ENCODE measurements at regions not wholly inside any gene's neighbourhood (a gene's known extent, or its start where the extent isn't known, plus 50 kb on each side); places are given as distances from the start of the nearest gene placed in this dataset.

- no peak for TF ChIP-seq CTCF (IDR thresholded peaks at IDR 0.05; ENCODE audit: borderline replicate concordance, control extremely low read depth, extremely low read depth, insufficient read depth, missing control alignments)
- in situ Hi-C loops (cut with MboI; ENCODE audit: low sequenced_read_pairs, unreplicated experiment), result no loop called here
- DNase-seq (ENCODE audit: low spot score), result no peak
These were observed 284.3 kb downstream of the GAS1 start for GRCh38 chr9:86662890-86663468.

GRCh38 chr9:86660146-86660943 is 287.0 kb downstream of the GAS1 start:
- TF ChIP-seq CTCF (IDR thresholded peaks at IDR 0.05; ENCODE audit: borderline replicate concordance, control extremely low read depth, extremely low read depth, insufficient read depth, missing control alignments), result no peak
- DNase-seq (ENCODE audit: low spot score), result no peak
- in situ Hi-C loops (cut with MboI; ENCODE audit: low sequenced_read_pairs, unreplicated experiment), result no loop called here

- no peak for DNase-seq (ENCODE audit: low spot score)
- no peak for TF ChIP-seq CTCF (IDR thresholded peaks at IDR 0.05; ENCODE audit: borderline replicate concordance, control extremely low read depth, extremely low read depth, insufficient read depth, missing control alignments)
- in situ Hi-C loops (cut with MboI; ENCODE audit: low sequenced_read_pairs, unreplicated experiment), result no loop called here
These were observed 287.8 kb downstream of the GAS1 start for GRCh38 chr9:86659413-86660046.

- in situ Hi-C loops (cut with MboI; ENCODE audit: low sequenced_read_pairs, unreplicated experiment), result no loop called here
- no peak for DNase-seq (ENCODE audit: low spot score)
- no peak for TF ChIP-seq CTCF (IDR thresholded peaks at IDR 0.05; ENCODE audit: borderline replicate concordance, control extremely low read depth, extremely low read depth, insufficient read depth, missing control alignments)
These were observed 292.2 kb downstream of the GAS1 start for GRCh38 chr9:86655147-86655546.

GRCh38 chr9:86653466-86653865 is 293.8 kb downstream of the GAS1 start:
- in situ Hi-C loops (cut with MboI; ENCODE audit: low sequenced_read_pairs, unreplicated experiment), result no loop called here

GRCh38 chr9:86652736-86653135 is 294.6 kb downstream of the GAS1 start:
- no peak for DNase-seq (ENCODE audit: low spot score)
- in situ Hi-C loops (cut with MboI; ENCODE audit: low sequenced_read_pairs, unreplicated experiment), result no loop called here
- no peak for TF ChIP-seq CTCF (IDR thresholded peaks at IDR 0.05; ENCODE audit: borderline replicate concordance, control extremely low read depth, extremely low read depth, insufficient read depth, missing control alignments)

More at GRCh38 chr9:86653466-86653865, 293.8 kb downstream of the GAS1 start:
- TF ChIP-seq CTCF (IDR thresholded peaks at IDR 0.05; ENCODE audit: borderline replicate concordance, control extremely low read depth, extremely low read depth, insufficient read depth, missing control alignments), result no peak
- no peak for DNase-seq (ENCODE audit: low spot score)

All from GM13976 (cell line).